Endothelial cell of umbilical vein (primary cell): ENCODE measurements at regions not wholly inside any gene's neighbourhood (a gene's known extent, or its start where the extent isn't known, plus 50 kb on each side); places are given as distances from the start of the nearest gene placed in this dataset.

Experiments
- BruUV-seq: library from RNA; stranded (reverse); fragments of 400-500 nt; replicated peaks from 2 replicates; lab custom pipeline; 2021; lab: Mats Ljungman, UMichigan
- CTCF ChIA-PET: fragments of 300-600, 350-600 bp; sonication (Branson Sonifier 250); formaldehyde crosslinking; loops from one replicate; lab custom pipeline; 2021; ENCODE audit warnings: antibody characterized with exemption, inconsistent platforms; lab: Charles Lee
- POLR2A ChIA-PET: fragments of 300-600, 350-600 bp; sonication (Branson Sonifier 250); formaldehyde crosslinking; loops from one replicate; lab custom pipeline; 2021; ENCODE audit warnings: antibody characterized with exemption, inconsistent platforms; lab: Charles Lee
- DNase-seq: peaks from one replicate; pipeline ENCODE4 v3.0.0-alpha.2; 2011; ENCODE audit warnings: low read depth, low spot score
- FAIRE-seq: peaks from 2 replicates; lab custom pipeline; 2011; peaks lifted over from hg19 to GRCh38; lab: Jason Lieb, UNC
- H2AFZ ChIP-seq: 2 replicates; pipeline ENCODE4 v1.6.0; 2012; ENCODE audit warnings: low read depth, low read length, control low read depth, inconsistent platforms
- H3K27ac ChIP-seq: 2 replicates; pipeline ENCODE4 v1.5.1; 2011; ENCODE audit warnings: low read depth, mild to moderate bottlenecking, control low read depth, low read length, moderate library complexity; ENCODE audit not compliant: insufficient read depth
- H3K27me3 ChIP-seq, 2 experiments: 2 replicates each; pipeline versions ENCODE4 v1.6.0 to v1.6.1; 2011; ENCODE audit warnings: low read length in 2 of 2, mixed read lengths in 1 of 2; ENCODE audit not compliant: control insufficient read depth in 2 of 2, insufficient read depth in 2 of 2
- H3K36me3 ChIP-seq, 2 experiments: 2 replicates in 1 of 2; 3 replicates in 1 of 2; pipeline ENCODE4 v1.5.1; 2011; ENCODE audit warnings: low read length in 2 of 2, mild to moderate bottlenecking in 1 of 2, moderate library complexity in 1 of 2; ENCODE audit not compliant: control insufficient read depth in 2 of 2, insufficient read depth in 2 of 2; ENCODE audit errors: extremely low read depth in 1 of 2
- H3K4me1 ChIP-seq: 3 replicates; pipeline ENCODE4 v1.5.1; 2011; ENCODE audit warnings: mild to moderate bottlenecking, low read length; ENCODE audit not compliant: control insufficient read depth, insufficient read depth; ENCODE audit errors: extremely low read depth
- H3K4me2 ChIP-seq: 2 replicates; pipeline ENCODE4 v1.6.1; 2011; ENCODE audit warnings: low read length, control low read depth, mixed read lengths; ENCODE audit not compliant: insufficient read depth
- H3K4me3 ChIP-seq, 3 experiments: fragments of 200-600 bp in 1 of 3; sonication (generic), shearing (Covaris generic) in 1 of 3; replicated peaks in 1 of 3; 2 replicates each; pipeline ENCODE4 v1.5.1; 2011 to 2016; ENCODE audit warnings: control low read depth in 3 of 3, low read length in 3 of 3, mild to moderate bottlenecking in 2 of 3, inconsistent platforms in 1 of 3, low read depth in 1 of 3, moderate library complexity in 1 of 3; ENCODE audit not compliant: insufficient read depth in 1 of 3
- H3K79me2 ChIP-seq: 2 replicates; pipeline ENCODE4 v1.6.0; 2012; ENCODE audit warnings: low read length, inconsistent platforms; ENCODE audit not compliant: control insufficient read depth, insufficient read depth
- H3K9ac ChIP-seq: replicated peaks from 2 replicates; pipeline ENCODE3; 2011; ENCODE audit warnings: low read length, control low read depth; ENCODE audit not compliant: insufficient read depth; ENCODE audit errors: extremely low read depth
- H3K9me1 ChIP-seq: replicated peaks from 3 replicates; pipeline ENCODE4 v1.6.0; 2011; ENCODE audit warnings: mild to moderate bottlenecking, low read length; ENCODE audit not compliant: control insufficient read depth, insufficient read depth; ENCODE audit errors: extremely low read depth
- H3K9me3 ChIP-seq: replicated peaks from 2 replicates; pipeline ENCODE4 v1.5.1; 2012; ENCODE audit warnings: low read length, inconsistent platforms; ENCODE audit not compliant: control insufficient read depth, insufficient read depth
- H4K20me1 ChIP-seq: replicated peaks from 2 replicates; pipeline ENCODE3; 2011; ENCODE audit warnings: mild to moderate bottlenecking, low read length; ENCODE audit not compliant: control insufficient read depth, insufficient read depth; ENCODE audit errors: extremely low read depth
- EZH2 ChIP-seq: IDR thresholded peaks from 2 replicates; pipeline ENCODE4 v1.6.1; 2012; ENCODE audit warnings: borderline replicate concordance, low read depth, mild to moderate bottlenecking, moderate library complexity, low read length, inconsistent platforms; ENCODE audit not compliant: severe bottlenecking
- POLR2AphosphoS5 ChIP-seq: IDR thresholded peaks from 2 replicates; pipeline ENCODE4 v1.6.1; 2012; ENCODE audit warnings: low read depth, mild to moderate bottlenecking, control low read depth, low read length, moderate library complexity; ENCODE audit not compliant: insufficient read depth
- dilution Hi-C: fragments of 300-500 bp; cut with MboI; formaldehyde crosslinking; loops from one replicate; pipeline ENCODE4 v1.15.0; 2019; ENCODE audit warnings: low sequenced_read_pairs; ENCODE audit not compliant: extremely low pct_ligation_motif_present
- intact Hi-C: fragments of 100-400 bp; cut with micrococcal nuclease; formaldehyde crosslinking; loops from one replicate; pipeline ENCODE4 v1.10.0; 2022
- TF ChIP-seq, protein P1 (sequence below), 2 donors: IDR thresholded peaks; 1 replicate in 1 of 2; 2 replicates in 1 of 2; pipeline ENCODE4 v1.5.1; 2011; ENCODE audit warnings: low read length in 2 of 2, mild to moderate bottlenecking in 2 of 2, moderate library complexity in 2 of 2, control low read depth in 1 of 2, inconsistent platforms in 1 of 2, low read depth in 1 of 2; ENCODE audit not compliant: insufficient read depth in 1 of 2; ENCODE audit errors: extremely low read depth in 1 of 2
- TF ChIP-seq, protein P2 (sequence below): IDR thresholded peaks from 2 replicates; pipeline ENCODE4 v1.6.1; 2011; ENCODE audit not compliant: insufficient read depth, insufficient read length

DNA sequence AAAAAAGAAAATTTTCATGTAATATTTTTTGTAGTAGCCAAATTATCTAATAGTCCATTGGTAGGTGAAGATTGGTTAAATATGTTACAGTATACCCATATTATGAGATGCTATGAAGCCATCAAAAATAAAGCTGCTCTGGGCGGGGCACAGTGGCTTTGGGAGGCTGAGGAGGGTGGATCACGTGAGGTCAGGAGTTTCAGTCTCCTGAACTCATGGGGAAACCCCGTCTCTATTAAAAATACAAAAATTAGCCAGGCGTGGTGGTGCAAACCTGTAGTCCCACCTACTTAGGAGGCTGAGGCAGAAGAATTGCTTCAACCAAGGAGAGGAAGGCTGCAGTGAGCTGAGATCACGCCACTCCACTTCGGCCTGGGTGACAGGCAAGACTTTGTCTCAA lies 360.5 kb downstream of the KIF16B start:
- Histone ChIP-seq H3K9ac (no peak overlapping the region), H4K20me1 (no peaks in the 10 kb centered on the region), H2AFZ (no peak overlapping the region), H3K9me3 (peaks cover 9% of the 10 kb centered on the region), H3K79me2 (no peaks in the 10 kb centered on the region), H3K27ac (no peak overlapping the region), H3K27me3 (no peaks in the 10 kb centered on the region), H3K36me3 (no peaks in the 10 kb centered on the region), H3K4me2 (no peak overlapping the region), H3K4me3 (no peak overlapping the region), H3K9me1 (no peaks in the 10 kb centered on the region), H3K4me1 (no peaks in the 10 kb centered on the region)
- intact Hi-C loops (no loop called here), dilution Hi-C loops (no loop called here)
- ChIA-PET POLR2A (no interaction called here), CTCF (no interaction called here)
- no peak for FAIRE-seq
- no TSS peak for BruUV-seq
- TF ChIP-seq POLR2AphosphoS5 = no peak
- TF ChIP-seq, protein P1, sequence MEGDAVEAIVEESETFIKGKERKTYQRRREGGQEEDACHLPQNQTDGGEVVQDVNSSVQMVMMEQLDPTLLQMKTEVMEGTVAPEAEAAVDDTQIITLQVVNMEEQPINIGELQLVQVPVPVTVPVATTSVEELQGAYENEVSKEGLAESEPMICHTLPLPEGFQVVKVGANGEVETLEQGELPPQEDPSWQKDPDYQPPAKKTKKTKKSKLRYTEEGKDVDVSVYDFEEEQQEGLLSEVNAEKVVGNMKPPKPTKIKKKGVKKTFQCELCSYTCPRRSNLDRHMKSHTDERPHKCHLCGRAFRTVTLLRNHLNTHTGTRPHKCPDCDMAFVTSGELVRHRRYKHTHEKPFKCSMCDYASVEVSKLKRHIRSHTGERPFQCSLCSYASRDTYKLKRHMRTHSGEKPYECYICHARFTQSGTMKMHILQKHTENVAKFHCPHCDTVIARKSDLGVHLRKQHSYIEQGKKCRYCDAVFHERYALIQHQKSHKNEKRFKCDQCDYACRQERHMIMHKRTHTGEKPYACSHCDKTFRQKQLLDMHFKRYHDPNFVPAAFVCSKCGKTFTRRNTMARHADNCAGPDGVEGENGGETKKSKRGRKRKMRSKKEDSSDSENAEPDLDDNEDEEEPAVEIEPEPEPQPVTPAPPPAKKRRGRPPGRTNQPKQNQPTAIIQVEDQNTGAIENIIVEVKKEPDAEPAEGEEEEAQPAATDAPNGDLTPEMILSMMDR (IDR thresholded peaks at IDR 0.05; ENCODE audit: extremely low read depth in 1 of 2, insufficient read depth in 1 of 2, low read depth in 1 of 2, low read length in 2 of 2) = no peak
- DNase-seq = no peak

DNA sequence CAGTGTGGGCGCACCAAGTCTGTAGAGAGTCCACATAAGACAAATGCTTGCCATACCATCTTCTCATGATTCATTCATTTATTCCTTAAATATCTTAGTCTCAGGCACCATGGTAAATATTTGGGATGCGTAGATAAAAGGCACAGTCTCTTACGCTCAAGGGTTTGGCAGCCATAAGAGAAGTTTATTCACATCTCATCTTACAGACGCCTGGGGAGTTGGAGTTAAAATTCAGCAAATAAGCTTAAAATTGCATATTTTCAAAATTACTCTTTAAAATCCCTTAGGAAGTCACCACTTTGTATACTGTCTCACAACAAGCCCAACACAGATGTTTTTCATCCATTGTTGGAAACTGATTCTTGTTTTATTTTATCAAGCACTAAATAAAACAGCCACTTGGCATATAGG lies 363.3 kb downstream of the KIF16B start:
- no peaks in the 10 kb centered on the region for H3K9me1 ChIP-seq
- peaks cover 5% of the 10 kb centered on the region for H3K9me3 ChIP-seq
- ChIA-PET POLR2A (no interaction called here), CTCF (no interaction called here)
- no peak overlapping the region for H3K27ac ChIP-seq
- TF ChIP-seq, protein P2, sequence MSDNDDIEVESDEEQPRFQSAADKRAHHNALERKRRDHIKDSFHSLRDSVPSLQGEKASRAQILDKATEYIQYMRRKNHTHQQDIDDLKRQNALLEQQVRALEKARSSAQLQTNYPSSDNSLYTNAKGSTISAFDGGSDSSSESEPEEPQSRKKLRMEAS = no peak
- TF ChIP-seq EZH2 = no peak
- H3K4me3 ChIP-seq = no peak overlapping the region
- no peak overlapping the region for H3K9ac ChIP-seq
- dilution Hi-C loops (no loop called here), intact Hi-C loops (no loop called here)
- no peaks in the 10 kb centered on the region for H3K27me3 ChIP-seq
- BruUV-seq = no TSS peak
- H3K36me3 ChIP-seq = no peaks in the 10 kb centered on the region
- H4K20me1 ChIP-seq = no peaks in the 10 kb centered on the region
- no peak for FAIRE-seq
- no peak for DNase-seq
- H3K79me2 ChIP-seq = no peaks in the 10 kb centered on the region
- no peak overlapping the region for H3K4me2 ChIP-seq
- H3K4me1 ChIP-seq = no peaks in the 10 kb centered on the region
- no peak overlapping the region for H2AFZ ChIP-seq
